ENCODE measurements at regions not wholly inside any gene's neighbourhood (a gene's known extent, or its start where the extent isn't known, plus 50 kb on each side); places are given as distances from the start of the nearest gene placed in this dataset.

GRCh38 chr20:16930656-16931055, 182.5 kb downstream of the OTOR start:
- intact Hi-C loops (cut with DNase I): no loop called here
- Histone ChIP-seq H3K27ac (no peak overlapping the region), H3K36me3 (no peaks in the 10 kb centered on the region), H3K9me3 (no peaks in the 10 kb centered on the region), H3K4me3 (no peak overlapping the region), H3K27me3 (replicated peaks; ENCODE audit: insufficient read depth) (no peaks in the 10 kb centered on the region), H3K4me1 (replicated peaks) (no peaks in the 10 kb centered on the region)
- no peak for TF ChIP-seq POLR2AphosphoS5 (IDR thresholded peaks at IDR 0.05)
- no peak for TF ChIP-seq CTCF (IDR thresholded peaks at IDR 0.05)
- no peak for TF ChIP-seq POLR2A (IDR thresholded peaks at IDR 0.05)
- 88% methylated on average over 4 of the region's 4 CpGs for WGBS
- DNase-seq (ENCODE audit: low spot score): no peak

- Histone ChIP-seq H3K4me1 (replicated peaks) (no peaks in the 10 kb centered on the region), H3K27me3 (replicated peaks; ENCODE audit: insufficient read depth) (no peaks in the 10 kb centered on the region), H3K36me3 (no peaks in the 10 kb centered on the region), H3K27ac (no peak overlapping the region), H3K9me3 (no peaks in the 10 kb centered on the region), H3K4me3 (no peak overlapping the region)
- TF ChIP-seq POLR2AphosphoS5 (IDR thresholded peaks at IDR 0.05): no peak
- TF ChIP-seq CTCF (IDR thresholded peaks at IDR 0.05): no peak
- TF ChIP-seq POLR2A (IDR thresholded peaks at IDR 0.05): no peak
- no peak for DNase-seq (ENCODE audit: low spot score)
- intact Hi-C loops (cut with DNase I): no loop called here
- WGBS: 44% methylated on average over 3 of the region's 3 CpGs
Measured at GRCh38 chr20:16939051-16939450, 190.9 kb downstream of the OTOR start.

- 64% methylated on average over 1 of the region's 1 CpG for WGBS
Measured at GRCh38 chr20:16940701-16941100, 192.5 kb downstream of the OTOR start.

GRCh38 chr20:16942051-16942450, 193.9 kb downstream of the OTOR start:
- intact Hi-C loops (cut with DNase I): no loop called here
- Histone ChIP-seq H3K4me1 (replicated peaks) (no peaks in the 10 kb centered on the region), H3K4me3 (no peak overlapping the region), H3K9me3 (no peaks in the 10 kb centered on the region), H3K27ac (no peak overlapping the region), H3K36me3 (no peaks in the 10 kb centered on the region), H3K27me3 (replicated peaks; ENCODE audit: insufficient read depth) (no peaks in the 10 kb centered on the region)
- TF ChIP-seq POLR2AphosphoS5 (IDR thresholded peaks at IDR 0.05) (no peak), POLR2A (IDR thresholded peaks at IDR 0.05) (no peak), CTCF (IDR thresholded peaks at IDR 0.05) (no peak)
- no peak for DNase-seq (ENCODE audit: low spot score)
- 18% methylated on average over 1 of the region's 1 CpG for WGBS

More at GRCh38 chr20:16940701-16941100, 192.5 kb downstream of the OTOR start:
- DNase-seq (ENCODE audit: low spot score): no peak
- Histone ChIP-seq H3K9me3 (no peaks in the 10 kb centered on the region), H3K4me3 (no peak overlapping the region), H3K27ac (no peak overlapping the region), H3K36me3 (no peaks in the 10 kb centered on the region), H3K27me3 (replicated peaks; ENCODE audit: insufficient read depth) (no peaks in the 10 kb centered on the region), H3K4me1 (replicated peaks) (no peaks in the 10 kb centered on the region)
- intact Hi-C loops (cut with DNase I): no loop called here
- TF ChIP-seq CTCF (IDR thresholded peaks at IDR 0.05): no peak
- no peak for TF ChIP-seq POLR2AphosphoS5 (IDR thresholded peaks at IDR 0.05)
- TF ChIP-seq POLR2A (IDR thresholded peaks at IDR 0.05): no peak

GRCh38 chr20:16942756-16943155, 194.6 kb downstream of the OTOR start:
- Histone ChIP-seq H3K9me3 (no peaks in the 10 kb centered on the region), H3K36me3 (no peaks in the 10 kb centered on the region), H3K4me3 (no peak overlapping the region), H3K27ac (no peak overlapping the region), H3K27me3 (replicated peaks; ENCODE audit: insufficient read depth) (no peaks in the 10 kb centered on the region), H3K4me1 (replicated peaks) (no peaks in the 10 kb centered on the region)
- DNase-seq (ENCODE audit: low spot score): no peak
- 57% methylated on average over 2 of the region's 2 CpGs for WGBS
- TF ChIP-seq POLR2A (IDR thresholded peaks at IDR 0.05) (no peak), CTCF (IDR thresholded peaks at IDR 0.05) (no peak), POLR2AphosphoS5 (IDR thresholded peaks at IDR 0.05) (no peak)
- intact Hi-C loops (cut with DNase I): no loop called here
